ENCODE measurements at regions not wholly inside any gene's neighbourhood (a gene's known extent, or its start where the extent isn't known, plus 50 kb on each side); places are given as distances from the start of the nearest gene placed in this dataset.
A peak's percentile ranks its signal among the peaks of the same experiment; 100 is the strongest.

DNA sequence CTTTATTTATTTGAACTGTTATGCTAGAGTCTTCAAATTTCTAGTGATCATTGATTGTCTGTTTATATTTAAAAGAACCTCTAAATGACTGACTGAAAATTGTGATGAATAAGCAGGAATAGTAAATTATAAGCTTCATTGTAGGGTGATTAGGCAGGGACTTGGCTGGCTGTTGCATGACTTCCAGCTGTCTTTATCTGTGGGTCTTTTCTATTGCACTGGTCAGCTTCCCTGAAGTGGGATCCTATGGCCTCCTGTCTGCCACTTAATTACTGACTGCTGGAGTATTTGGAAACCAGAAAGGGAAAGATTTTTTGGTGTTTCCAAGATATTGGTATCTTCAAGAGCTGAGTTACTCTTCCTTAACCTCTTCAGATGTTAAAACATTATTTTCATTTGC lies 123.0 kb upstream of the CCNH start:
- ChIA-PET CTCF (no interaction called here), POLR2A (ENCODE audit: low non-redundant PET) (no interaction called here)
- no peak for DNase-seq (ENCODE audit: low spot score)
- no TSS peak for BruUV-seq (replicated peaks)
- H3K9me3 ChIP-seq (ENCODE audit: low read depth, low read length, poor library complexity, severe bottlenecking) = no peaks in the 10 kb centered on the region
- H3K36me3 ChIP-seq (ENCODE audit: insufficient read depth, low read length, poor library complexity, severe bottlenecking) = no peaks in the 10 kb centered on the region
- intact Hi-C loops (cut with micrococcal nuclease; ENCODE audit: unreplicated experiment) = no loop called here
- H3K4me1 ChIP-seq (ENCODE audit: insufficient read depth, low read length, poor library complexity, severe bottlenecking) = no peaks in the 10 kb centered on the region
- no peak overlapping the region for H3K27ac ChIP-seq (ENCODE audit: low read depth, low read length, poor library complexity, severe bottlenecking)
- no peaks in the 10 kb centered on the region for H3K27me3 ChIP-seq (replicated peaks; ENCODE audit: insufficient read depth, low read depth, low read length, poor library complexity)
- TF ChIP-seq EZH2 (IDR thresholded peaks at IDR 0.05; ENCODE audit: borderline replicate concordance, low read depth, low read length, poor library complexity, severe bottlenecking) = no peak
- TF ChIP-seq, protein P1, sequence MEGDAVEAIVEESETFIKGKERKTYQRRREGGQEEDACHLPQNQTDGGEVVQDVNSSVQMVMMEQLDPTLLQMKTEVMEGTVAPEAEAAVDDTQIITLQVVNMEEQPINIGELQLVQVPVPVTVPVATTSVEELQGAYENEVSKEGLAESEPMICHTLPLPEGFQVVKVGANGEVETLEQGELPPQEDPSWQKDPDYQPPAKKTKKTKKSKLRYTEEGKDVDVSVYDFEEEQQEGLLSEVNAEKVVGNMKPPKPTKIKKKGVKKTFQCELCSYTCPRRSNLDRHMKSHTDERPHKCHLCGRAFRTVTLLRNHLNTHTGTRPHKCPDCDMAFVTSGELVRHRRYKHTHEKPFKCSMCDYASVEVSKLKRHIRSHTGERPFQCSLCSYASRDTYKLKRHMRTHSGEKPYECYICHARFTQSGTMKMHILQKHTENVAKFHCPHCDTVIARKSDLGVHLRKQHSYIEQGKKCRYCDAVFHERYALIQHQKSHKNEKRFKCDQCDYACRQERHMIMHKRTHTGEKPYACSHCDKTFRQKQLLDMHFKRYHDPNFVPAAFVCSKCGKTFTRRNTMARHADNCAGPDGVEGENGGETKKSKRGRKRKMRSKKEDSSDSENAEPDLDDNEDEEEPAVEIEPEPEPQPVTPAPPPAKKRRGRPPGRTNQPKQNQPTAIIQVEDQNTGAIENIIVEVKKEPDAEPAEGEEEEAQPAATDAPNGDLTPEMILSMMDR (conservative IDR thresholded peaks at IDR 0.05; ENCODE audit: low read depth, low read length) = no peak
- no peak overlapping the region for H3K4me3 ChIP-seq (ENCODE audit: low read depth, low read length, poor library complexity, severe bottlenecking)

GRCh38 chr5:87529486-87530076 lies 116.9 kb upstream of the CCNH start:
- POLR2A ChIA-PET (ENCODE audit: low non-redundant PET) = no interaction called here
- BruUV-seq (replicated peaks) = no TSS peak
- TF ChIP-seq EZH2 (IDR thresholded peaks at IDR 0.05; ENCODE audit: borderline replicate concordance, low read depth, low read length, poor library complexity, severe bottlenecking) = no peak
- TF ChIP-seq, protein P1 (conservative IDR thresholded peaks at IDR 0.05; ENCODE audit: low read depth, low read length) = no peak

DNA sequence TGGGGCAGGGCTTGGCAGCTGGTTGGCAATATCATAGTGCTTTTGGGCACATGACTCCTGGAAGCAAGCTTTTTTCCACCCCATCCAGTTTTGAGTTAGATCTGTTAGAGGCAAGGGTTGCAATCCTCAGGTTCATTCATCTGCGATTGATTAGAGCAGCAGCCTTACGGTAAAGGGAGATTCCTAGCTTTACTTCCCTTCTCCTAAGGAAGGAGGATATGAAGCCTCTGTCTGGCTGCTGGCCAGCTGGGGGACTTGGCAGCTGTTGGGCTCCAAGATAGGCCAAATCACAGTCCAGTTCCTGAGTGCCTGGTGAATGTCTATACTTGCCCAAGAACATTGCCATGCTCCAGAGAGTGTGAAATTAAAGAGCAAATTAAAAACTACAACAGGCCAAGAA lies 113.4 kb upstream of the CCNH start:
- BruUV-seq (replicated peaks) = no TSS peak
- Histone ChIP-seq H3K36me3 (ENCODE audit: insufficient read depth, low read length, poor library complexity, severe bottlenecking) (no peaks in the 10 kb centered on the region), H3K27me3 (replicated peaks; ENCODE audit: insufficient read depth, low read depth, low read length, poor library complexity) (no peaks in the 10 kb centered on the region), H3K4me3 (ENCODE audit: low read depth, low read length, poor library complexity, severe bottlenecking) (no peak overlapping the region), H3K4me1 (ENCODE audit: insufficient read depth, low read length, poor library complexity, severe bottlenecking) (no peaks in the 10 kb centered on the region), H3K27ac (ENCODE audit: low read depth, low read length, poor library complexity, severe bottlenecking) (no peak overlapping the region), H3K9me3 (ENCODE audit: low read depth, low read length, poor library complexity, severe bottlenecking) (no peaks in the 10 kb centered on the region)
- peak; percentile 7 for DNase-seq (ENCODE audit: low spot score)
- POLR2A ChIA-PET (ENCODE audit: low non-redundant PET) = no interaction called here
- TF ChIP-seq, protein P1 (conservative IDR thresholded peaks at IDR 0.05; ENCODE audit: low read depth, low read length) = no peak
- no peak for TF ChIP-seq EZH2 (IDR thresholded peaks at IDR 0.05; ENCODE audit: borderline replicate concordance, low read depth, low read length, poor library complexity, severe bottlenecking)
- CTCF ChIA-PET = no interaction called here
- intact Hi-C loops (cut with micrococcal nuclease; ENCODE audit: unreplicated experiment) = no loop called here

More at GRCh38 chr5:87529486-87530076, 116.9 kb upstream of the CCNH start:
- intact Hi-C loops (cut with micrococcal nuclease; ENCODE audit: unreplicated experiment) = no loop called here
- Histone ChIP-seq H3K27ac (ENCODE audit: low read depth, low read length, poor library complexity, severe bottlenecking) (no peak overlapping the region), H3K27me3 (replicated peaks; ENCODE audit: insufficient read depth, low read depth, low read length, poor library complexity) (no peaks in the 10 kb centered on the region), H3K9me3 (ENCODE audit: low read depth, low read length, poor library complexity, severe bottlenecking) (no peaks in the 10 kb centered on the region), H3K36me3 (ENCODE audit: insufficient read depth, low read length, poor library complexity, severe bottlenecking) (no peaks in the 10 kb centered on the region), H3K4me1 (ENCODE audit: insufficient read depth, low read length, poor library complexity, severe bottlenecking) (no peaks in the 10 kb centered on the region), H3K4me3 (ENCODE audit: low read depth, low read length, poor library complexity, severe bottlenecking) (no peak overlapping the region)
- no peak for DNase-seq (ENCODE audit: low spot score)
- CTCF ChIA-PET = no interaction called here

Measured in A673 (cell line).